Tibial nerve (tissue), 3 donors: ENCODE measurements at regions not wholly inside any gene's neighbourhood (a gene's known extent, or its start where the extent isn't known, plus 50 kb on each side); places are given as distances from the start of the nearest gene placed in this dataset.

ENCODE experiments used
- CTCF ChIP-seq, 5 experiments: fragments of 200-600 bp in 3 of 5; fragments of 450-650 bp in 2 of 5; sonication (generic) in 3 of 5; IDR thresholded peaks; one replicate each; pipeline ENCODE4 v1.5.1; 2016 to 2019; ENCODE audit warnings: antibody characterized with exemption in 5 of 5, mild to moderate bottlenecking in 3 of 5, moderate library complexity in 2 of 5
- POLR2A ChIP-seq, 2 donors: fragments of 450-650 bp; IDR thresholded peaks; one replicate each; pipeline ENCODE4 v1.6.1; 2017; ENCODE audit warnings: antibody characterized with exemption in 2 of 2, mild to moderate bottlenecking in 2 of 2, moderate library complexity in 2 of 2

- TF ChIP-seq CTCF (IDR thresholded peaks at IDR 0.05) (no peak), POLR2A (IDR thresholded peaks at IDR 0.05) (no peak)
Measured at GRCh38 chr14:61150851-61151250, 130.3 kb downstream of the TMEM30B start.
